ENCODE measurements at regions not wholly inside any gene's neighbourhood (a gene's known extent, or its start where the extent isn't known, plus 50 kb on each side); places are given as distances from the start of the nearest gene placed in this dataset.

DNA sequence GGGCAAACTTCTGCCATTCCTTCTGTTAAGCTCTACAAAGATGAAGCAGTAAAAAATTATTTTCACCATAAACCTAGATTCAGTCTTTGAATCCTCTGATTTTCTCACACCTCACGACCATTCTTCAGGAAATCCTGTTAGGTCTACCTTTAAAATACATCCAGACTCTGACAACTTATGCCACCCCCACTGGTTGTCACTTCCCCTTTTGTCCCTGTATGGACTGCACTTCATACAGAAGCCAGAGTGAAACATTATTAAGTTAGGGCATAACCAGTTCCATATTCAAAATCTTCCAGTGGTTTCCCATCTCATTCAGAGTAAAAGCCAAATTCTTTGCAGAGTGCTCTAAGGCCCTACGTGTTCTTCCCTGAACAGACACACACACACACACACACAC lies 499.8 kb downstream of the RASEF start:
- H3K36me3 ChIP-seq, result no peaks in the 10 kb centered on the region
- H3K27ac ChIP-seq, result no peak overlapping the region
- intact Hi-C loops (cut with DNase I), result no loop called here
- no peak overlapping the region for H3K4me3 ChIP-seq
- WGBS, 2 donors, result 78 to 81% methylated on average over 2 of the region's 2 CpGs
- H3K9me3 ChIP-seq, result no peaks in the 10 kb centered on the region
- H3K27me3 ChIP-seq, result no peaks in the 10 kb centered on the region
- ATAC-seq (no peak), DNase-seq (no peak)
- no peak for TF ChIP-seq CTCF (IDR thresholded peaks at IDR 0.05)
- peaks cover 0 to 11% (median 0%) of the 10 kb centered on the region in 9 donors for H3K4me1 ChIP-seq

DNA sequence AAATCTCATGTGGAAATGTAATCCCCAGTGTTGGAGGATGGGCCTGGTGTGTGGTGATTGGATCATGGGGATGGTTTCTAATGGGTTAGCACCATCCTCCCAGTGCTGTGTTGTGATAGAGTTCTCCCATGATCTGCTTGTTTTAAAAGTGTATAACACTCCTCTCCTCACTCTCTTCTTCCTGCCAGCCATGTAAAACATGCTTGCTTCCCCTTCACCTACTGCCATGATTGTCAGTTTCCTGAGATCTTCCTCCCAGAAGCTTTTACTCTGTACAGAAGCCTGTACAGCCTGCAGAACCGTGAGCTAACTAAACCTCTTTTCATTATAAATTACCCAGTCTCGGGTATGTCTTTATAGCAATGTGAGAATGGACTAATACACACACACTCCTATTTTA lies 499.1 kb downstream of the RASEF start:
- TF ChIP-seq CTCF (IDR thresholded peaks at IDR 0.05), result no peak
- Histone ChIP-seq H3K4me1 (peaks cover 0 to 11% (median 0%) of the 10 kb centered on the region in 9 donors), H3K27me3 (no peaks in the 10 kb centered on the region), H3K36me3 (no peaks in the 10 kb centered on the region), H3K27ac (no peak overlapping the region), H3K9me3 (no peaks in the 10 kb centered on the region), H3K4me3 (no peak overlapping the region)
- 89 to 90% methylated on average over 2 of the region's 2 CpGs for WGBS, 2 donors
- no peak for DNase-seq
- intact Hi-C loops (cut with DNase I), result no loop called here
- ATAC-seq, result no peak

DNA sequence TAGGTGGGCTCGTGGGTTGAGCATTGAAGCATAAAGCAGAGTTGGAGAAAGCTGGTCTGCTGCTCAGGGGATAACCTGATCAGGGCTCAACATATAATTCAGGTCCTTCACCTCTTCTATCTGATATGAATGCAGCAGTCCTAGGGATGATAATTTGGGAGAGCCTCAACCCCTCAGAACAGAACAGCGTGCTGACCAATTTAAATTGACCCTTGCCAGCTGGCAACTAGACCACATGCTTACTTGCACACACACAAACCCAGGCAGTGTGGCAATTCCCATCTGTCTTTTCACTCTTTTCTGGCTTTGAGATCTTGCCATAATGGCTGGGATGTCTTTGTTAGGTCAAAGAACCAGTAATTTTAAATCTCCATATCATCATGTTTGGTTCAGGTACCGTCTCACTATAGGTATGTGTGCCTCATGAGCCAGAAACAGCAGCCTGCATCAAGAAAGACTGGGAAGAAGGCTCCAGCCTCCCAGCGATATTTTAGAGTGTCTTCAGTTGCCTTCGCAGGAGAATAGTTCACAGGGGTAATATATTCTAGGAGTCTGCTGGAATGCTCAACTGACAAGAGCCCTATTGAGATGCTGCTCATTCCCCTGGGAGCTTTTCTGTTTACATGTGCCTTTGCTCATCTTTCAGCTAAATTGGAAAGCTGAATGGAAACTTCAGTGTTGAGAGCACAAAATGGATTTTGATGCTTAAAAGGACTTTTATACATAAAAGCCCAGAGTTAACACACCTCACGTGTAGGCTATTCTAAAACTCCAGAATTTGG lies 497.6 kb downstream of the RASEF start:
- Histone ChIP-seq H3K27ac (no peak overlapping the region), H3K4me3 (no peak overlapping the region), H3K9me3 (no peaks in the 10 kb centered on the region), H3K27me3 (no peaks in the 10 kb centered on the region), H3K36me3 (no peaks in the 10 kb centered on the region), H3K4me1 (peaks cover 0 to 11% (median 0%) of the 10 kb centered on the region in 9 donors)
- DNase-seq (peak in 1 of 2 donors; percentile 11), ATAC-seq (peak in 4 of 8 donors; percentile 33 to 75 (median 54))
- no peak for TF ChIP-seq CTCF (IDR thresholded peaks at IDR 0.05)
- intact Hi-C loops (cut with DNase I), result no loop called here
- WGBS, 2 donors, result 73% methylated on average over 6 of the region's 6 CpGs

DNA sequence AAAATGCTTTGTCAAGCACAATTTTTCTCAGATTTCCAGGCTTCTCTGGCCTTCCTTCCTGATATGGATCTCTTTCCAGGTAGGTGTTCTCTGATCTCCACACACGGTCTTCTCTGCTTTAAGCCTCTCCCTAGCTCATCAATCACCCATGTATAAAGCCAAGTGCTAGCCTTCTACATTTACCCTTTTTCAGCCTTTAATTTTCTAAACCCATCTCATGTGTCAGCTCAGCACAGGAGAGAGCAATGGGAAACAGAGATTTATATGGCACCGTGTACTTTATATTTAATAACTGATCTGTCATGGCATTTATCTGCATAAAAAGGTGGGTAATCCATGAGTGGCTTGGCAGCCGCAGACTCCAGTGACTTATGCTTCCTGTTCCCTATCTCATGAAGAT lies 495.0 kb downstream of the RASEF start:
- WGBS, 2 donors, result 84 to 90% methylated on average over 3 of the region's 3 CpGs
- Histone ChIP-seq H3K4me1 (peaks cover 0 to 11% (median 0%) of the 10 kb centered on the region in 9 donors), H3K4me3 (no peak overlapping the region), H3K27ac (no peak overlapping the region), H3K9me3 (no peaks in the 10 kb centered on the region), H3K27me3 (no peaks in the 10 kb centered on the region), H3K36me3 (no peaks in the 10 kb centered on the region)
- TF ChIP-seq CTCF (IDR thresholded peaks at IDR 0.05), result no peak
- ATAC-seq, result no peak
- no peak for DNase-seq
- intact Hi-C loops (cut with DNase I), result no loop called here

All from heart right ventricle (tissue), 16 donors.